ENCODE measurements at regions not wholly inside any gene's neighbourhood (a gene's known extent, or its start where the extent isn't known, plus 50 kb on each side); places are given as distances from the start of the nearest gene placed in this dataset.

GRCh38 chr18:64777556-64777955 lies 628.7 kb upstream of the LINC00305 start:
- no peak overlapping the region for H3K4me3 ChIP-seq
- TF ChIP-seq, protein P1, sequence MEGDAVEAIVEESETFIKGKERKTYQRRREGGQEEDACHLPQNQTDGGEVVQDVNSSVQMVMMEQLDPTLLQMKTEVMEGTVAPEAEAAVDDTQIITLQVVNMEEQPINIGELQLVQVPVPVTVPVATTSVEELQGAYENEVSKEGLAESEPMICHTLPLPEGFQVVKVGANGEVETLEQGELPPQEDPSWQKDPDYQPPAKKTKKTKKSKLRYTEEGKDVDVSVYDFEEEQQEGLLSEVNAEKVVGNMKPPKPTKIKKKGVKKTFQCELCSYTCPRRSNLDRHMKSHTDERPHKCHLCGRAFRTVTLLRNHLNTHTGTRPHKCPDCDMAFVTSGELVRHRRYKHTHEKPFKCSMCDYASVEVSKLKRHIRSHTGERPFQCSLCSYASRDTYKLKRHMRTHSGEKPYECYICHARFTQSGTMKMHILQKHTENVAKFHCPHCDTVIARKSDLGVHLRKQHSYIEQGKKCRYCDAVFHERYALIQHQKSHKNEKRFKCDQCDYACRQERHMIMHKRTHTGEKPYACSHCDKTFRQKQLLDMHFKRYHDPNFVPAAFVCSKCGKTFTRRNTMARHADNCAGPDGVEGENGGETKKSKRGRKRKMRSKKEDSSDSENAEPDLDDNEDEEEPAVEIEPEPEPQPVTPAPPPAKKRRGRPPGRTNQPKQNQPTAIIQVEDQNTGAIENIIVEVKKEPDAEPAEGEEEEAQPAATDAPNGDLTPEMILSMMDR (IDR thresholded peaks at IDR 0.05) = no peak
- no peak for ATAC-seq
- H3K36me3 ChIP-seq (ENCODE audit: low read depth) = no peaks in the 10 kb centered on the region
- H3K4me1 ChIP-seq (ENCODE audit: low read depth) = no peaks in the 10 kb centered on the region
- intact Hi-C loops (cut with DNase I, micrococcal nuclease) = no loop called here
- no peak for DNase-seq
- H3K9me3 ChIP-seq = no peaks in the 10 kb centered on the region

- H3K36me3 ChIP-seq (ENCODE audit: low read depth) = no peaks in the 10 kb centered on the region
- intact Hi-C loops (cut with DNase I, micrococcal nuclease) = no loop called here
Observed at GRCh38 chr18:64765908-64766307, 617.0 kb upstream of the LINC00305 start.

DNA sequence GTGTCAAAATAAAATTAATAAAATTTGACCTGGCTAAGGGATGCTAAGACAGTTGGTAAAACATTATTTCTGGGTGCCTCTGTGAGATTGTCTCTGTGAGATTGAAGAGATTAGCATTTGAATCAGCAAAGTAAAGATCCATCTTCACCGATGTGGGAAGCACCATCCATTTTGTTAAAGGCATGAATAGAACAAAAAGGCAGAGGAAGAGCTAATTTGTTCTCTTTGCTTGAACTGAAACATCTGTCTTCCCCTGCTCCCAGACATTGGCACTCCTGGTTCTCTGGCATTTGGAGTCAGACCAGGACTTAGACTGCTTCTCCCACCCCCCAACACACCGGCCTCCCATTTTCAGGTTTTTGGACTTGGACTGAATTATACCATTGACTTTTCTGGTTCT lies 603.8 kb upstream of the LINC00305 start:
- H3K4me1 ChIP-seq (ENCODE audit: low read depth) = no peaks in the 10 kb centered on the region
- DNase-seq (no peak), ATAC-seq (no peak)
- TF ChIP-seq, protein P1 (IDR thresholded peaks at IDR 0.05) = no peak
- H3K9me3 ChIP-seq = no peaks in the 10 kb centered on the region
- intact Hi-C loops (cut with DNase I, micrococcal nuclease) = no loop called here
- no peaks in the 10 kb centered on the region for H3K36me3 ChIP-seq (ENCODE audit: low read depth)
- H3K4me3 ChIP-seq = no peak overlapping the region

More at GRCh38 chr18:64765908-64766307, 617.0 kb upstream of the LINC00305 start:
- Histone ChIP-seq H3K9me3 (no peaks in the 10 kb centered on the region), H3K4me3 (no peak overlapping the region), H3K4me1 (ENCODE audit: low read depth) (no peaks in the 10 kb centered on the region)
- DNase-seq (no peak), ATAC-seq (peak; percentile 58)
- TF ChIP-seq, protein P1 (IDR thresholded peaks at IDR 0.05) = no peak

DNA sequence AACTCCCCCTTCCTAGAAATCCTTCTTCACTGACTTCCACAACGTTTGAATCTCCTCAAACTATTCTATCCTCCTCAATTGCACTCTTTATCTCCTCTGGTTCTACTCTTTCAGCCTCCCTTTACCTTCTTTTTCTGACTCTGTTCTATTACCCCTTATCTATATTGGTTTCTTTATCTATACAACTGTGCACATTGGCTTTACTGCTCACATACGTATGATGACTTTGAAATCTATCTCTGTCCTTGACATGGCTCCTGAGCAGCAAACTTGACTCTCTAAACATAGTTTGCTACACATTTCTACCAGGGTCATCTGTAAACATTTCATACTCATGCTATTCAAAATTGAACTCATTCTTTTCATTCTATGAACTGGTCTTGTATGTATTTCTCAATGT lies 601.0 kb upstream of the LINC00305 start:
- Histone ChIP-seq H3K9me3 (no peaks in the 10 kb centered on the region), H3K4me3 (no peak overlapping the region), H3K36me3 (ENCODE audit: low read depth) (no peaks in the 10 kb centered on the region), H3K4me1 (ENCODE audit: low read depth) (no peaks in the 10 kb centered on the region)
- DNase-seq = no peak
- ATAC-seq = no peak
- TF ChIP-seq, protein P1 (IDR thresholded peaks at IDR 0.05) = no peak
- intact Hi-C loops (cut with DNase I, micrococcal nuclease) = no loop called here

GRCh38 chr18:64747803-64748202 lies 598.9 kb upstream of the LINC00305 start:
- no peaks in the 10 kb centered on the region for H3K4me1 ChIP-seq (ENCODE audit: low read depth)
- TF ChIP-seq, protein P1 (IDR thresholded peaks at IDR 0.05) = no peak
- ATAC-seq = no peak
- no peak overlapping the region for H3K4me3 ChIP-seq
- intact Hi-C loops (cut with DNase I, micrococcal nuclease) = no loop called here
- no peaks in the 10 kb centered on the region for H3K9me3 ChIP-seq
- no peaks in the 10 kb centered on the region for H3K36me3 ChIP-seq (ENCODE audit: low read depth)
- no peak for DNase-seq

- no peaks in the 10 kb centered on the region for H3K4me1 ChIP-seq (ENCODE audit: low read depth)
- DNase-seq = no peak
Observed at GRCh38 chr18:64742898-64743297, 594.0 kb upstream of the LINC00305 start.

More at GRCh38 chr18:64742898-64743297, 594.0 kb upstream of the LINC00305 start:
- TF ChIP-seq, protein P1 (IDR thresholded peaks at IDR 0.05) = no peak
- intact Hi-C loops (cut with DNase I, micrococcal nuclease) = no loop called here
- H3K4me3 ChIP-seq = no peak overlapping the region
- ATAC-seq = no peak
- H3K9me3 ChIP-seq = no peaks in the 10 kb centered on the region
- H3K36me3 ChIP-seq (ENCODE audit: low read depth) = no peaks in the 10 kb centered on the region

Data from mucosa of descending colon (tissue), 3 donors.